Activated T-helper 9 cell treated with anti-CD3 and anti-CD28 coated beads, Interleukin-2, amount 50 U/mL, for 16 hours (primary cell): ENCODE measurements at regions not wholly inside any gene's neighbourhood (a gene's known extent, or its start where the extent isn't known, plus 50 kb on each side); places are given as distances from the start of the nearest gene placed in this dataset.

Experiments used
- DNase-seq: peaks from one replicate; pipeline ENCODE4 v3.0.0-alpha.2; 2020; ENCODE audit warnings: low read depth

DNA sequence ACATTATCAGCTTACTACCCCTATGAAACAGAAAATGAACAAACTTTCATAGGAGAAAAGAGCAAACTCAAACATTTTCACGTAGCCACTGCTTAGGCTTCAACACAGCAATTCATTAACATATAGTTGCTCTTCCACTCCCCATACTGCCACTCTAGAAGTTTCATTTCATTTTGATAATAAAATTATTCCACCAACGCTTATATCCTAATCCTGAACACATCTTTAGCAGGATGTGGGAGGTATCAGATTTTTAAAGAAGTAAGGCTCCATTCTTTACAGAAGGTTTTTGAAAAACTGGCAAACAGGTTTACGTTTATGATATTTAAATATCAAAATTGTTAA is 77.5 kb upstream of the ANK3 start:
- DNase-seq: no peak

DNA sequence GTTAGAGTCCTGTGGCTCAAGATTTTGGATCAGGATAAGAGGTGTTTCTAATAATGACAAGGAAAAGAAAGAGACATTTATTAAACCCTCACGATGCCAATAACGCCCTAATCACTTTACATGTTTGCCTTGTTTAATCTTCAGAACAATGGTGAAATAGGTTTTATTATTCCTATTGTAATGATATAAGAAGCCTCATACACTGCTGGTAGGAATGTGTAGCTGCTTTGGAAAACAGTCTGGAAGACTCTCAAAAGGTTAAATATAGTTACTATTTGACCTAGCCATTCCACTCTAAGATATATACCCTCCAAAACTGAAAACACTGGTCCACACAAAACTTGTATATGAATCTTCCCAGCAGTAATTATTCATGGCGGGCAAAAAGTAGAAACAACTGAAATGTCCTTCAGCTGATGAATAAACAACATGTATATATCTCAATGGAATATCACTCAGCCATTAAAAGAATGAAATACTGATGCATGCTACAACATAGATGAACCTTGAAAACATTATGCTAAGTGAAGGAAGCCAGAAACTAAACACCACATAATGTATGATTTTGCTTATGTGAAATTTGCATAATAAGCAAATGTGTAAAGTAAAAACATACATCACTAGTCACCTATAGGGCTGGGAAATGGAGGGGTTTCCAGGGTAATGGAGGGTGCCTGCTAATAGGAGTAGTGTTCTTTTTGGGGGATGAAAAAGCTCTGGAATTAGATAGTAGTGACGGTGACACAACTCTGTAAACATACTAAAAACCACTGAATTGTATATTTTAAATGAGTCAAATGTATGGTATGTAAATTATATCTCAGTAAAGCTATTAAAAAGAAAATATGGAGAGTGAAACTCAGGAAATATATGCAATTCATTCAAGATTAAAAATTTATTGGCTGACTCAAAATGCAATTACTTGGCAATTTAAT is 76.9 kb upstream of the ANK3 start:
- DNase-seq: no peak

DNA sequence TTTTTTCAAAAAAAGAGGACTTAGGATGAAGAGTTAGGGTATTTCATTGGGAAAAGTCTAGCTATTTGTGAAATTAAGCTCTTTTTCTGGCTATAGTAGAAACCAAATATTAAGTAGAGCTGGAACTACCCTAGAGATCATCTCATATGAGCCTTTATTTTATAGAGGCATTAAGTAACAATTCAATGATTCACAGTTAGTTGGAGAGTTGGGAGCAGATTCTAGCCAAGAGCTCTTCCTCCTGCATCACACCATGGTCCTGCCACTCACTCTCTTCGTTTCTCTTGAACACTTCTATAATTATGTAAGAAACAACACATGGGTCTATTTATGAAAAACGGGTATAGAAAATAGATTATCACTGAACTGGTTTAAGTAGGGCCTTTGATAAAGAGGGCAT is 76.1 kb upstream of the ANK3 start:
- no peak for DNase-seq

DNA sequence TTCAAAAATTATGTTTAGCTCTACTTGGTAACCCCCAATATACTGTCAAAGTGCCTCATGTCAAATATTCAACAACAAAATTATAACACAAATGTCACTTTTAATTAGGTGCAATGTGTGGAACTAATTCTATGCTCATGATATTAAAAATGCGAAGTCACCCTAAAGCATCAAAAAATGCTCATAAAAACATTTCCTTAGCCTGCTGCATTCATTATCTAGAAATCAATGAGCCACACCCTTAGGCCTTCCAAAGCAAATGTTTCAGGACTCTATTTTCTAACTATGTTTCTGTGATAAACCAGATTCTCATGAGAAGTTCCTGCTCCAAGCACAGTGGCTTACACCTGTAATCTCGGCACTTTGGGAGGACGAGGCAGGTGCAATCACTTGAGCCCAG is 75.0 kb upstream of the ANK3 start:
- DNase-seq: no peak

DNA sequence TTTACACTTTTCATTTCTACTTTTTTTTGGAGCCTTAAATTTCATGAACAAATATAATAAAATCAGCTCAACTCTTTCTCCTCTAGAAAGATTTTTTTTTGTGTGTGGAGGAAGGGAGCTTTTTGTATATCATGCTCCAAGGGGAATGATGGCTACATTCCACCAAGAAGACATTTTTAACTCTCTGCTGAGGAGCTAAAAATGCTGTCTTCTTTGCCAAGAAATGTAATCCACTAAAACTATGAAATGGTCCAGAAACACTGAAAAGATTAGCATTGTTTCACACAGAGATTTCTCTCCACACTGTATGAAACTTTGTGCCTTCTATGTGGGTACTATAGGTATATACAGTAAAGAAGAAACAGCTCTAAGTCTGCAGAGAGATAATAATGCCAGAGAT is 74.1 kb upstream of the ANK3 start:
- DNase-seq: no peak

DNA sequence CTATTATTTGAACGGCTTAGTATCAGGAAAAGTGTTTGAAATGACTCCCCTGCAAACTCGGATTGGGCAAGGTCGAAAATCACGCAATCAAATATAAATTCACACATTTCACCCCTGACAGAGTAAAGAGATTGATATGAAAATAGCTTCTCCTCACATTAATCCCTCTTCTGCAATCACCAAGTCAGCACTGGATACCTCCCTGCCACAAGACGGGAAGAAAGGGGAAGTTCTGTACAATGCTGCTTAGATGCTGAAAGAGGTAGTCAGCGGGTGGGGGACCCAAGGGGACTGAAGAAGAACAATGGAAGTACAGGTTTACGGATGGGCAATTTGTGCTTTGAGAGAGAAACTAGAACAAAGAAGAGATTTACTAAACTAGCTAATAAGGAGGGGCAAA is 72.0 kb upstream of the ANK3 start:
- DNase-seq: no peak

DNA sequence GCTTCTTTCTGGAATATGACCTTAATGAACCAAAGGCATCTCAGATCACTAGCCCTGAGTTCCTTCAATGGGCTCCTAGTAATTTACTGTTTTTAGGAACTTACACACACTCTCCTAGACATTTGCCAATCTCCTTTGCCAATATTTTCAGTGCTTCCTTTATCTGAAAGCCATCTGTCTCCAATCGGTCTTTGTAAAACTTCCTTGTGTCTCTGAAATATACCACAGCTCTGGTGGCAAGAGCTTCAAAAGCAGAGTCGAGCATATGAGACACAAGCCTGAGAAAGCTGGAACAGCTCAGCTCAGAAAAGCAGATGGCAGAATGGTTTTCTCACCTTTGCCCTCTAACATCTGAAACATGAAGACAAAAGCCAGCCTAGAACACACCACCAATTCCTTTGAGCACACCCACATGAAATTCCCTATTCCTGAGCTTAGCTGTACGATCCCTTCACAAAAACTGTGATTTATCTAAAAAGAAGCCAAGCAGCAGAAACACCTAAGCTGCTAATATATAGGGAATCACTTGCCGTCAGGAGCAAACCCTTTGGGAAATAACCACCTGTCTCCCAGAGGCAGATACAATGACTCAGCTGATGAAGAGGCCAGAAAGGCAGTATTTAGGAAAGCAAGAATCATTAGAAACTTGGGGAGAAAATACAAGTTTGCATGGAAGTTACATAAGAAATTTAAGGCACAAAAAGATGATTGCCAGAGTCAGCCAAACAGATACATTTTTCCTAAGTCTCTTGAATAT is 70.2 kb upstream of the ANK3 start:
- no peak for DNase-seq

DNA sequence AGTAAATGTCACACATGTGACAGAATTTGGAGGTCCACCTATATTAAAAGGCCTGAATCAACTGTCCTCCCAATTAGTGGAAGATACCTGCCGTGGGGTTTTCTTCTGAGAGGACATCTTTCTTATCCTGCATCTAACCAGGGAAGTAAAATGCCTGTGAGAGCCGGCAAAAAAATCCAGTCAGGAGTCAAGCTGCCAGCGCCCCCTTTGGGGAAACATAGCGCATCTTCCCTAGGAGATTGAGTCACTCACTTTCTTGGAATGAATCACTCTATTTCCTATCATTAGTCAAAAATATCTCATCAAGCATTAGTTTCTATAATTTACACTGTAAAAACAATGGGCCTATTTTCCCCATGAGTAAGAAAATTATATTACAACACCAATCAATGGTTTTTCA is 66.4 kb upstream of the ANK3 start:
- DNase-seq: no peak

DNA sequence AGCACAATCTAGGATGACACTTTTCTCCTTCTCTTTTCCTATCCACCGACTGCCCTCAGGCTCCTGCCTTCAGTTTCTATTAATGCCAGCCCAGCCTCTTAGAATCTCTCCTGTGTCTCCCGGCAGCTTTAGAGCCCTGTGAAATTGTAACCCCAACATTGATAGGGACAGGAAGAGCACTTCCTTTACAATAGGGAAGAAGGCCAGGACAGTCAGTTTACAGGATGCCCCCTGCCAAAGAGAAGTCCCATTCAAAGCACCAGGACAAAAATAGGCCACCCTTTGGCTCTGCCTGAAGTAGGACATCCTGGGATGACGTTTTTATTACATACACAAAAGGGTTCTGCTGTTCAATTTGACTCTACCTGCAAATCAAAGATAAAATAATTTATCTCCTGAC is 64.7 kb upstream of the ANK3 start:
- no peak for DNase-seq

DNA sequence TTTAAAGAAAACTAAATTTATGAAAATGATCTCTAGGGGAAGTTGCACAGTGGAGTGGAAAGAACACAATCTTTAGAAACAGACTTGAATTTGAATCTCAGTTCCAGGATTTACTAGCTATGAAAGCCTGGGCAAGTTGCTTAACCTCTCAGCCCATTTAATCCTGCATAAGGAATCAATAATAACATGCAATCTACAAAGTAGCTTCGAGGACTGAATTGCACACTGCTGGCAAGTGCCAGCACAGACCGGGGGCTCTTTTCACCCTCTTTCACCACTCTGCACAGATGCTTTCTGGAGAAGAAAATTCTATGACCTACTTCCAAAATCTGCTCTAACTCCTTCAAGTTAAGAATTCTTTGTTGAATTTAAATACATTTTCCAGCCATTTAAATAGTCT is 63.4 kb upstream of the ANK3 start:
- DNase-seq: no peak

DNA sequence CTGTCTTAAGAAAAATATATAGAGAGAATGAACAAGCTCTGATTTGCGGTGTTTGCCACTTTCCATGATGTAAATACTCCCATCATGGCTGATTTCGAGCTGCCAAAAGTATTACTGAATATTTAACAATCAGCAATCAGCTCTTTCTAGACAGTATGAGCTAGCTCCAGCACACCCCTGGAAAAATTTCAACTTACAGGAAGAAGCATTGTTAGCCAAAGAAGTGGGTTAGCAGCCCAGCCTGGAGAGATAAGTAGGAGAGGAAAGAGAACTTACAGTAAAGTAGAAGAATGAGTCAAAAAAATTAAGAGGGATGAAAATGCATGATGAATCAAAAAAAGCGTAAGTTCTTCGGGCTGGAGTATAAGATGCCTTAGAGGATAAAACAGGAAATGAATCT is 60.6 kb upstream of the ANK3 start:
- DNase-seq: no peak

DNA sequence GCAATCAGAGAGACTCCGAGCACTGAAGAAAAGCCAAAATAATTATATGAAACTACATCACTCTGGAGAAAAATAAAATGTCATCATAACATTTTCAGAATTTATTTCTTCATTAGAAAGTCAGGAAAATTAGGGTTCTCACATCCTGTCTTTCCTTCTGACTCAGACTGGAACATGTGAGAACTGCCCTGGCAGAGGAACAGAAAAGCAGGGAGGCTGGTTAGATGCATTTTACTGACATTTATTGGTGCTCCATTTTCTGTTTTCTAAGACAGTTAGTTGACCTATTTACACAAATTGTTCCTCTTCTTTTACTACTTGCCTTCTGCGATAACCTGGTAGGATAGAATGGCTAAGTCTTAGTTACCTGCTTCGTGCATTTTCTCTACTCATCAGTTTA is 58.6 kb upstream of the ANK3 start:
- DNase-seq: no peak

DNA sequence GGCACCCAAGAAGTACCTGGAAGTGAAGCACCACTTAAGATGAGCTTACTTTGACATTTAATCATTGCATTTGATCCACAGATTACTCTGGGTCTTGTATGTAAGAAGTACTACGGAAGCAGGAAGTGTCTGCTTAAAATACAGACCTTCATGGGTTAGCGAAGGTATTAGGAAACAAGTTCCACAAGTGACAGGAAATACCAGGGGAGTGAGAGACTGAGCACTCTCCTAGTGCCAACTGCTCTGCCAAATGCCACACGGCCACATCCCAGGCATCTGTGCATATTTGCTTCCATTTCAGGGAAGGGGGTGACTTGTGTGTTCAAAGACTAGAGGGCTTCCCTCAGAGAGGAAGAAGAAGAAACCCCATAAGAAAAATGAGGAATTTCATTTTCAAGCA is 57.2 kb upstream of the ANK3 start:
- DNase-seq: no peak

DNA sequence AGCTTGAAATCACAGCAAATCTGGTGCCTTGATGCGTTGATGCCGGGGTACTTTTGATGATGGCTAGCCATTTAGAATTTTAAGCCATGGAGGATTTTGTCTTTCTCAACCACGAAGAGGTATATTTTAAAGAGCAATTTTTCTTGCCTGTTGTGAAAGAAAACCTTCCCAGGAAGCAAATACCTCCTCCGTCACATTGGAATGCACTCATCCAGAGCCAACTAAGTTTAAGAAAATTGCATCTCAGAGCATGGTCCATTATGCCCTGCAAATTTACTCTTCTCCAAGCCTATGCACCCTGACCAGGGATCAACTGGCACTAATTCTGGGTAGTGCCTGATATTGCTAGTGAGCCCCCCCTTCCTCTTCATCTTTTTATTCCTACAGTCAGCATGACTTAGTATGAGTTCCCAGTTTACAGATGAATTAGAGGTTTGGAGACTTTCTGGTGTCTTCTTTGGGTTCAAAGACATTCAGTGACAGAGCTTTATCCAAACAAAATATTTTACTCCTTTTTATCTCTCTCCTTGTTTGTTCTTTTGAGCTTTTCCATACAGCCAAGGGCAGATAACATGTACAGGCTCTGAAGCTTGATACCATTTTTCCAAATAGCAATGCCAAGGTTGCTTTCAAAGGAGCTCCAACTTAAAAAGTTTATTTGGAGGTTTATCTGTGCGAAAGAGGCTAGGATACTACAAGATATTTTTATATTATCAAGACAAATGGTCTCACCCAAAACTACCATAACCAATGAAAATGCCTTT is 56.6 kb upstream of the ANK3 start:
- DNase-seq: no peak

DNA sequence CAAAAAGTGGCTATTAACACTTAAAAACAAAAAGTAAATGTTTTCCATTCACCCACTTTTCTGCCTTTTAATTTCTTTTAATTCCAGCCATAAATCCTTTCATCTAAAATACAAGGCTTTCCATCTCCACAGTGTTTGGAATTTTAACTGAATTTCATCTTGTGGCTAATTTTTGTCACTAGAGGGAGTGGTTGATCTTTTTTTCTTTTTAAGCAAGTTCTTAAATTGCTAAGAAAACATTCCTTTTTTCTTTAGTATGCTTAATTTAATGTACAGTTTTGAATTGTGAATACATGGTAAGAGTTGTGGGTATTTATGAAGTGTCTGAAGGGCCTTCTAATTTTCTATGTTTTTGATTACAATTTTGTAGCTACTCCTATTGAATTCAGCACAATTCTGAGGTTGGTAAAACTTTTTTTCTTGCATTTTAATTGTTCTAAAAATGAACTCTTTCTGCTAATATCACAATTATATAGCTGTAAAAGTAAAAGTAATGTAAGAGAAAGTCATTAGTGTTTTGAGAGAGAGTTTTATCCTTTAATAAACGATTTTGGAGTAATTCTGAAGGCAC is 54.9 kb upstream of the ANK3 start:
- no peak for DNase-seq

DNA sequence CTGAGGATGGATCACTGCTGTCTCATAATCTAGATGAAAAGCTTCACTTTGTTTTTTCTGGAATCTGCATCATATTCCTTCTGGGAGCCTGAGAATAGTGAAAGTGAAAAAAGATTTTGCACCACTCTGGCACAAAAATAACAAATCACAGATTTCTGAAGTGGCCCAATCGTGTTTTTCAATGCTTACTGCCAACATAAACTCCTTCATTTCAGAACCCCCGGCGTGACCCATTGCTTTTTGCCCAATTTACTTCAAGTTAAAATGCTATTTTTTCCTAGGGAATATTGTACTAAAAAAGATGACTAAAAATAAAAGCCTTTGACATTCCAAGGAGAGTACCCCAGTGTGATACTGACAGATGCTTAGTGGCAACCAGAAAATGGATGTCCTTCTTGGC is 53.7 kb upstream of the ANK3 start:
- DNase-seq: no peak

DNA sequence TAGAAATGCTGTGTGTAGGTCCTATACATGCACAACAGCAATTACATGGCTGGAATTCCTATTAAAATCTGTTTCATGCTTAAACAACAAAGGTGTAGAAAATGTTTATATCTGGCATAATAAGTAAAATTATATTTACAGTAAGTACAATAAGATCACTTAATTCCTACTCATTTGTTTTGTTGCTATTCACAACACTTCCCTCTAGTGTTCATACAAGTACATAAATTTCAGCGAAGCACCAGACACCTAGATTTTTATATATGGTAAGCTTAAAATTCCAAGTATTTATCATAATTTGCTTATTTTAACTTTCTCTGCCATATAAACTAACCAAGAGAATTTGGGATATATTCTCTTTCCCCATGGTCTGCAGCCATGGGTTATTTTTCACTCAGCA is 51.8 kb upstream of the ANK3 start:
- no peak for DNase-seq

DNA sequence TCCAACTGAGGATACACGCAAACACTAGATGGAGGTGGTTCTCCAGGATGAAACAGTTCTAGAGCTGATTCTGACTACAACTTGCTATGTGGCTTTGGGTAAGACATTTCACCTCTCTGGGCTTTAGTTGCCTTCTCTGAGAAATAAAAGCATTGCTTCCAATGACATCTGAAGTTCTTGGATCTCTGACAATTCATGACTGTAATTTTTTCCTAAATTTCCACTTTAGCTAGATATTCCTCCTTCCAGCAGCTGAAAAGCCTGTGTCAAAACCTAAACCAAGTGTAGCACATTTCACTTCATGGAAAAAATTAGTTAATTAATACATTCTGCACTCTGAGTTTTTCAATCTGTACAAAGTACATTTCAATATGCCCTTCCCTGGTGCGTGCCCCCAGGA is 50.0 kb upstream of the ANK3 start:
- DNase-seq: no peak
